ENCODE measurements at regions not wholly inside any gene's neighbourhood (a gene's known extent, or its start where the extent isn't known, plus 50 kb on each side); places are given as distances from the start of the nearest gene placed in this dataset.
"Not testable (repeated sequence)": the region's sequence is repeated elsewhere in the genome, so short reads cannot be mapped to it uniquely, and the experiment has no call there.

GRCh38 chr2:142557391-142557790, 320.1 kb upstream of the KYNU start:
- H3K36me3 Mint-ChIP-seq = no peaks in the 10 kb centered on the region
- H3K4me3 Mint-ChIP-seq = no peak overlapping the region
- Histone ChIP-seq H3K9me3 (ENCODE audit: control insufficient read depth in 1 of 2, low read length in 2 of 2) (no peaks in the 10 kb centered on the region), H3K27ac (ENCODE audit: low read depth, low read length) (no peak overlapping the region), H3K36me3 (ENCODE audit: insufficient read depth, low read length) (no peaks in the 10 kb centered on the region), H3K27me3 (ENCODE audit: insufficient read depth, low read length) (no peaks in the 10 kb centered on the region), H3K4me3 (ENCODE audit: low read length in 2 of 2) (no peak overlapping the region), H3K4me1 (ENCODE audit: insufficient read depth, low read length) (no peaks in the 10 kb centered on the region)
- no peaks in the 10 kb centered on the region for H3K27me3 Mint-ChIP-seq
- intact Hi-C loops (cut with micrococcal nuclease) = no loop called here
- H3K4me1 Mint-ChIP-seq = no peaks in the 10 kb centered on the region
- POLR2A ChIA-PET (ENCODE audit: partially characterized antibody) = no interaction called here
- CTCF ChIA-PET (ENCODE audit: partially characterized antibody) = no interaction called here
- peaks cover 0 to 7% (median 3%) of the 10 kb centered on the region in 8 donors for H3K9me3 Mint-ChIP-seq
- no peak overlapping the region for H3K27ac Mint-ChIP-seq
- no peak for DNase-seq

- POLR2A ChIA-PET (ENCODE audit: partially characterized antibody); H3K36me3 ChIP-seq (ENCODE audit: insufficient read depth, low read length); intact Hi-C loops (cut with micrococcal nuclease); H3K27ac Mint-ChIP-seq; H3K27me3 Mint-ChIP-seq; H3K36me3 Mint-ChIP-seq; H3K27ac ChIP-seq (ENCODE audit: low read depth, low read length); CTCF ChIA-PET (ENCODE audit: partially characterized antibody); H3K4me3 ChIP-seq (ENCODE audit: low read length in 2 of 2); H3K4me3 Mint-ChIP-seq; H3K4me1 Mint-ChIP-seq; H3K4me1 ChIP-seq (ENCODE audit: insufficient read depth, low read length); H3K9me3 ChIP-seq (ENCODE audit: control insufficient read depth in 1 of 2, low read length in 2 of 2); H3K27me3 ChIP-seq (ENCODE audit: insufficient read depth, low read length): not testable (repeated sequence)
- H3K9me3 Mint-ChIP-seq = peaks cover 0 to 11% (median 6%) of the 10 kb centered on the region in 8 donors
- peak in 1 of 5 donors; percentile 22 for DNase-seq
Observed at GRCh38 chr2:142545999-142546398, 331.5 kb upstream of the KYNU start.

GRCh38 chr2:142545036-142545435, 332.4 kb upstream of the KYNU start:
- DNase-seq = no peak
- Histone ChIP-seq H3K27me3 (ENCODE audit: insufficient read depth, low read length) (no peaks in the 10 kb centered on the region), H3K9me3 (ENCODE audit: control insufficient read depth in 1 of 2, low read length in 2 of 2) (no peaks in the 10 kb centered on the region), H3K36me3 (ENCODE audit: insufficient read depth, low read length) (no peaks in the 10 kb centered on the region), H3K4me3 (ENCODE audit: low read length in 2 of 2) (no peak overlapping the region), H3K27ac (ENCODE audit: low read depth, low read length) (no peak overlapping the region), H3K4me1 (ENCODE audit: insufficient read depth, low read length) (no peaks in the 10 kb centered on the region)
- CTCF ChIA-PET (ENCODE audit: partially characterized antibody) = no interaction called here
- no peak overlapping the region for H3K4me3 Mint-ChIP-seq
- no peak overlapping the region for H3K27ac Mint-ChIP-seq
- peaks cover 0 to 14% (median 6%) of the 10 kb centered on the region in 8 donors for H3K9me3 Mint-ChIP-seq
- intact Hi-C loops (cut with micrococcal nuclease) = no loop called here
- POLR2A ChIA-PET (ENCODE audit: partially characterized antibody) = no interaction called here
- H3K27me3 Mint-ChIP-seq = no peaks in the 10 kb centered on the region
- no peaks in the 10 kb centered on the region for H3K36me3 Mint-ChIP-seq
- no peaks in the 10 kb centered on the region for H3K4me1 Mint-ChIP-seq

- no peaks in the 10 kb centered on the region for H3K4me1 ChIP-seq (ENCODE audit: insufficient read depth, low read length)
- no peaks in the 10 kb centered on the region for H3K36me3 ChIP-seq (ENCODE audit: insufficient read depth, low read length)
- no peaks in the 10 kb centered on the region for H3K9me3 ChIP-seq (ENCODE audit: control insufficient read depth in 1 of 2, low read length in 2 of 2)
- Mint-ChIP-seq H3K4me1 (no peaks in the 10 kb centered on the region), H3K36me3 (no peaks in the 10 kb centered on the region), H3K4me3 (no peak overlapping the region), H3K9me3 (peaks cover 0 to 14% (median 6%) of the 10 kb centered on the region in 8 donors), H3K27ac (no peak overlapping the region), H3K27me3 (no peaks in the 10 kb centered on the region)
- no peak overlapping the region for H3K4me3 ChIP-seq (ENCODE audit: low read length in 2 of 2)
- ChIA-PET POLR2A (ENCODE audit: partially characterized antibody) (no interaction called here), CTCF (ENCODE audit: partially characterized antibody) (interaction anchor here (1.1 kb wide), 1 partner anchor 22 kb away, joined by 3 read pairs; no protein-coding TSS in a partner anchor)
- intact Hi-C loops (cut with micrococcal nuclease) = no loop called here
- no peaks in the 10 kb centered on the region for H3K27me3 ChIP-seq (ENCODE audit: insufficient read depth, low read length)
- DNase-seq = no peak
- no peak overlapping the region for H3K27ac ChIP-seq (ENCODE audit: low read depth, low read length)
Observed at GRCh38 chr2:142544173-142544572, 333.3 kb upstream of the KYNU start.

GRCh38 chr2:142542431-142542910, 335.0 kb upstream of the KYNU start:
- CTCF ChIA-PET (ENCODE audit: partially characterized antibody) = no interaction called here
- no peak for DNase-seq
- Histone ChIP-seq H3K9me3 (ENCODE audit: control insufficient read depth in 1 of 2, low read length in 2 of 2) (no peaks in the 10 kb centered on the region), H3K36me3 (ENCODE audit: insufficient read depth, low read length) (no peaks in the 10 kb centered on the region), H3K27me3 (ENCODE audit: insufficient read depth, low read length) (no peaks in the 10 kb centered on the region), H3K4me1 (ENCODE audit: insufficient read depth, low read length) (no peaks in the 10 kb centered on the region), H3K4me3 (ENCODE audit: low read length in 2 of 2) (no peak overlapping the region), H3K27ac (ENCODE audit: low read depth, low read length) (no peak overlapping the region)
- Mint-ChIP-seq H3K9me3 (peaks cover 0 to 5% (median under 1%) of the 10 kb centered on the region in 8 donors), H3K27me3 (no peaks in the 10 kb centered on the region), H3K4me1 (no peaks in the 10 kb centered on the region), H3K4me3 (no peak overlapping the region), H3K27ac (no peak overlapping the region), H3K36me3 (no peaks in the 10 kb centered on the region)
- POLR2A ChIA-PET (ENCODE audit: partially characterized antibody) = no interaction called here
- intact Hi-C loops (cut with micrococcal nuclease) = no loop called here

GRCh38 chr2:142536966-142537365, 340.5 kb upstream of the KYNU start:
- Mint-ChIP-seq H3K27me3 (no peaks in the 10 kb centered on the region), H3K27ac (no peak overlapping the region), H3K4me1 (no peaks in the 10 kb centered on the region), H3K36me3 (no peaks in the 10 kb centered on the region), H3K9me3 (peaks cover 0 to 6% (median 0%) of the 10 kb centered on the region in 8 donors), H3K4me3 (no peak overlapping the region)
- Histone ChIP-seq H3K4me1 (ENCODE audit: insufficient read depth, low read length) (no peaks in the 10 kb centered on the region), H3K27me3 (ENCODE audit: insufficient read depth, low read length) (no peaks in the 10 kb centered on the region), H3K4me3 (ENCODE audit: low read length in 2 of 2) (no peak overlapping the region), H3K27ac (ENCODE audit: low read depth, low read length) (no peak overlapping the region), H3K9me3 (ENCODE audit: control insufficient read depth in 1 of 2, low read length in 2 of 2) (no peaks in the 10 kb centered on the region), H3K36me3 (ENCODE audit: insufficient read depth, low read length) (no peaks in the 10 kb centered on the region)
- no peak for DNase-seq
- POLR2A ChIA-PET (ENCODE audit: partially characterized antibody) = no interaction called here
- CTCF ChIA-PET (ENCODE audit: partially characterized antibody) = no interaction called here
- intact Hi-C loops (cut with micrococcal nuclease) = no loop called here

- no peaks in the 10 kb centered on the region for H3K4me1 Mint-ChIP-seq
- H3K27ac Mint-ChIP-seq = no peak overlapping the region
- intact Hi-C loops (cut with micrococcal nuclease) = no loop called here
Observed at GRCh38 chr2:142536492-142536891, 341.0 kb upstream of the KYNU start.

GRCh38 chr2:142535311-142535710, 342.2 kb upstream of the KYNU start:
- no peak overlapping the region for H3K27ac Mint-ChIP-seq
- H3K4me1 Mint-ChIP-seq = no peaks in the 10 kb centered on the region
- Histone ChIP-seq H3K36me3 (ENCODE audit: insufficient read depth, low read length) (no peaks in the 10 kb centered on the region), H3K27me3 (ENCODE audit: insufficient read depth, low read length) (no peaks in the 10 kb centered on the region), H3K4me1 (ENCODE audit: insufficient read depth, low read length) (no peaks in the 10 kb centered on the region), H3K27ac (ENCODE audit: low read depth, low read length) (no peak overlapping the region), H3K4me3 (ENCODE audit: low read length in 2 of 2) (no peak overlapping the region), H3K9me3 (ENCODE audit: control insufficient read depth in 1 of 2, low read length in 2 of 2) (no peaks in the 10 kb centered on the region)
- no peaks in the 10 kb centered on the region for H3K36me3 Mint-ChIP-seq
- no peak for DNase-seq
- ChIA-PET POLR2A (ENCODE audit: partially characterized antibody) (no interaction called here), CTCF (ENCODE audit: partially characterized antibody) (no interaction called here)
- H3K9me3 Mint-ChIP-seq = peaks cover 0 to 6% (median 0%) of the 10 kb centered on the region in 8 donors
- H3K27me3 Mint-ChIP-seq = no peaks in the 10 kb centered on the region
- no peak overlapping the region for H3K4me3 Mint-ChIP-seq
- intact Hi-C loops (cut with micrococcal nuclease) = no loop called here

More at GRCh38 chr2:142536492-142536891, 341.0 kb upstream of the KYNU start:
- H3K4me1 ChIP-seq (ENCODE audit: insufficient read depth, low read length) = no peaks in the 10 kb centered on the region
- H3K27me3 ChIP-seq (ENCODE audit: insufficient read depth, low read length) = no peaks in the 10 kb centered on the region
- no peak for DNase-seq
- no peaks in the 10 kb centered on the region for H3K27me3 Mint-ChIP-seq
- POLR2A ChIA-PET (ENCODE audit: partially characterized antibody) = no interaction called here
- H3K36me3 ChIP-seq (ENCODE audit: insufficient read depth, low read length) = no peaks in the 10 kb centered on the region
- H3K27ac ChIP-seq (ENCODE audit: low read depth, low read length) = no peak overlapping the region
- peaks cover 0 to 6% (median 0%) of the 10 kb centered on the region in 8 donors for H3K9me3 Mint-ChIP-seq
- CTCF ChIA-PET (ENCODE audit: partially characterized antibody) = no interaction called here
- H3K36me3 Mint-ChIP-seq = no peaks in the 10 kb centered on the region
- H3K4me3 ChIP-seq (ENCODE audit: low read length in 2 of 2) = no peak overlapping the region
- H3K4me3 Mint-ChIP-seq = no peak overlapping the region
- no peaks in the 10 kb centered on the region for H3K9me3 ChIP-seq (ENCODE audit: control insufficient read depth in 1 of 2, low read length in 2 of 2)

All from CD4-positive, alpha-beta memory T cell (primary cell).